ENCODE measurements at regions not wholly inside any gene's neighbourhood (a gene's known extent, or its start where the extent isn't known, plus 50 kb on each side); places are given as distances from the start of the nearest gene placed in this dataset.

DNA sequence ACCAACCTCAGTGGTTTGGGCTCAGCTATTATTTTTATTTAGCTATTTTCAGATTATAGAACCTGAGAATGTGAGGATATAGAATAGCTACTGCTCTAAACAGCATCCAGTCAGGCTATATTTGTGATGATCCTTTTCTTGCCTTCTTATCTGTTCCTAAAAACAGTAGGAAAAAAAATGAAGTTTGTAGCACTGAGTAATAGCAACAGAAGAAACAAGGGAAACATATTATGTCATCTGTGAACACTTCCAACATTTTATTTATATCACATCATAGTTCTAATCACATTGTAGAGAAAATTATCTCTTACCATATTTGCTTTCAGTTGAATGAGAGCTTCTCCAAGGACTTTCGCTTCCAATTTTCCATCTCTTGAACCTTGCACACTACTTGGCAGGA is 229.6 kb upstream of the PTPRZ1 start:
- Histone ChIP-seq H3K4me1 (ENCODE audit: control insufficient read depth in 2 of 3, insufficient read depth in 2 of 3, low read depth in 1 of 3, low read length in 3 of 3) (no peaks in the 10 kb centered on the region), H3K27ac (ENCODE audit: low read depth in 2 of 2, low read length in 2 of 2) (no peak overlapping the region), H3K4me3 (ENCODE audit: low read length in 3 of 3) (no peak overlapping the region), H3K27me3 (ENCODE audit: control insufficient read depth, insufficient read depth, low read length) (no peaks in the 10 kb centered on the region), H3K9me3 (ENCODE audit: control insufficient read depth in 2 of 3, insufficient read depth in 1 of 3, low read length in 3 of 3) (no peaks in the 10 kb centered on the region), H3K9ac (ENCODE audit: low read length in 3 of 3) (no peak overlapping the region), H3K36me3 (ENCODE audit: control insufficient read depth in 2 of 3, insufficient read depth in 3 of 3, low read length in 3 of 3) (no peaks in the 10 kb centered on the region)
- TF ChIP-seq, protein P1, sequence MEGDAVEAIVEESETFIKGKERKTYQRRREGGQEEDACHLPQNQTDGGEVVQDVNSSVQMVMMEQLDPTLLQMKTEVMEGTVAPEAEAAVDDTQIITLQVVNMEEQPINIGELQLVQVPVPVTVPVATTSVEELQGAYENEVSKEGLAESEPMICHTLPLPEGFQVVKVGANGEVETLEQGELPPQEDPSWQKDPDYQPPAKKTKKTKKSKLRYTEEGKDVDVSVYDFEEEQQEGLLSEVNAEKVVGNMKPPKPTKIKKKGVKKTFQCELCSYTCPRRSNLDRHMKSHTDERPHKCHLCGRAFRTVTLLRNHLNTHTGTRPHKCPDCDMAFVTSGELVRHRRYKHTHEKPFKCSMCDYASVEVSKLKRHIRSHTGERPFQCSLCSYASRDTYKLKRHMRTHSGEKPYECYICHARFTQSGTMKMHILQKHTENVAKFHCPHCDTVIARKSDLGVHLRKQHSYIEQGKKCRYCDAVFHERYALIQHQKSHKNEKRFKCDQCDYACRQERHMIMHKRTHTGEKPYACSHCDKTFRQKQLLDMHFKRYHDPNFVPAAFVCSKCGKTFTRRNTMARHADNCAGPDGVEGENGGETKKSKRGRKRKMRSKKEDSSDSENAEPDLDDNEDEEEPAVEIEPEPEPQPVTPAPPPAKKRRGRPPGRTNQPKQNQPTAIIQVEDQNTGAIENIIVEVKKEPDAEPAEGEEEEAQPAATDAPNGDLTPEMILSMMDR (IDR thresholded peaks at IDR 0.05; ENCODE audit: borderline replicate concordance, extremely low read depth, insufficient read depth), result no peak
- DNase-seq (no peak), FAIRE-seq (no peak)
- intact Hi-C loops (cut with DNase I), result no loop called here

DNA sequence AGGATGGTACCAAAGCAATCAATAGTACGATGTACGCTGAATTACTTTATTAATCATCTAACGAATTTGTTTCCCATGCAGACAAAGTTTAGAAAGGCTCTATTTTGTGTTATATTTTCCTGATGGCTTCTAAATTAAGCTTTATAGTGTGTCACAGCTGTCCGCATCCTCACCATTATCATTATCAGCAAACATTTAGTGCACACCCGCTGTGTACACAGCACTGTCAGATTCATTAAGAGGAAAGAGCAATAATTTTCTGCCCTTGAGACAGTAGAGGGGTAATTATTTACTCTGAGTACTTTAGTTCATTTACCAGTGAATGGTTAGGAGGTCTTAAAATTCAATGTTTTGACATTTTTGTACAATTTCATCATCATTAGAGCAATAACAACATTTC is 233.3 kb upstream of the PTPRZ1 start:
- Histone ChIP-seq H3K9ac (ENCODE audit: low read length in 3 of 3) (no peak overlapping the region), H3K4me3 (ENCODE audit: low read length in 3 of 3) (no peak overlapping the region), H3K27ac (ENCODE audit: low read depth in 2 of 2, low read length in 2 of 2) (no peak overlapping the region), H3K36me3 (ENCODE audit: control insufficient read depth in 2 of 3, insufficient read depth in 3 of 3, low read length in 3 of 3) (no peaks in the 10 kb centered on the region), H3K9me3 (ENCODE audit: control insufficient read depth in 2 of 3, insufficient read depth in 1 of 3, low read length in 3 of 3) (no peaks in the 10 kb centered on the region), H3K4me1 (ENCODE audit: control insufficient read depth in 2 of 3, insufficient read depth in 2 of 3, low read depth in 1 of 3, low read length in 3 of 3) (no peaks in the 10 kb centered on the region), H3K27me3 (ENCODE audit: control insufficient read depth, insufficient read depth, low read length) (no peaks in the 10 kb centered on the region)
- FAIRE-seq, result no peak
- DNase-seq, result no peak
- TF ChIP-seq, protein P1 (IDR thresholded peaks at IDR 0.05; ENCODE audit: borderline replicate concordance, extremely low read depth, insufficient read depth), result no peak
- intact Hi-C loops (cut with DNase I), result no loop called here

DNA sequence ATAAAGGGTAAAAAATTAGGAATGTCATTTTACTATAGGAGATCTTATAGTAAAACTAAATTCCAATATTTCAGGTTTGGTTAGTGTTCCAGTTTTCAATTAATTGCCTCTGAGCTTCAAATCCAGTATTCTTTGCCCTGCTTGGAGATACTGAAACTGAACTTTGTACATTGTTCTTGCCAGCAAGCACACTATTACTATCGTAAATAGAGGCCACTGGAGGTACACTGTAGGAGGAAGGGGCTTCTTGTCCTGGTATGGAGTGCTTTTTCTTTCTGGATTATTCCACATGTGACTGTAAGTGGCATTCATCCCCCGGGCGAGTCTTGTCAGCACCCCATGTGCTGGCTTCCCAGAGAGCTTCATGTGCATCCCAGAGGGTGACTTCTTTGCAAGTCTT is 234.7 kb upstream of the PTPRZ1 start:
- no peak overlapping the region for H3K4me3 ChIP-seq (ENCODE audit: low read length in 3 of 3)
- DNase-seq (no peak), FAIRE-seq (no peak)
- intact Hi-C loops (cut with DNase I), result no loop called here
- no peaks in the 10 kb centered on the region for H3K27me3 ChIP-seq (ENCODE audit: control insufficient read depth, insufficient read depth, low read length)
- no peak overlapping the region for H3K9ac ChIP-seq (ENCODE audit: low read length in 3 of 3)
- no peaks in the 10 kb centered on the region for H3K4me1 ChIP-seq (ENCODE audit: control insufficient read depth in 2 of 3, insufficient read depth in 2 of 3, low read depth in 1 of 3, low read length in 3 of 3)
- no peak overlapping the region for H3K27ac ChIP-seq (ENCODE audit: low read depth in 2 of 2, low read length in 2 of 2)
- no peaks in the 10 kb centered on the region for H3K9me3 ChIP-seq (ENCODE audit: control insufficient read depth in 2 of 3, insufficient read depth in 1 of 3, low read length in 3 of 3)
- TF ChIP-seq, protein P1 (IDR thresholded peaks at IDR 0.05; ENCODE audit: borderline replicate concordance, extremely low read depth, insufficient read depth), result no peak
- H3K36me3 ChIP-seq (ENCODE audit: control insufficient read depth in 2 of 3, insufficient read depth in 3 of 3, low read length in 3 of 3), result no peaks in the 10 kb centered on the region

DNA sequence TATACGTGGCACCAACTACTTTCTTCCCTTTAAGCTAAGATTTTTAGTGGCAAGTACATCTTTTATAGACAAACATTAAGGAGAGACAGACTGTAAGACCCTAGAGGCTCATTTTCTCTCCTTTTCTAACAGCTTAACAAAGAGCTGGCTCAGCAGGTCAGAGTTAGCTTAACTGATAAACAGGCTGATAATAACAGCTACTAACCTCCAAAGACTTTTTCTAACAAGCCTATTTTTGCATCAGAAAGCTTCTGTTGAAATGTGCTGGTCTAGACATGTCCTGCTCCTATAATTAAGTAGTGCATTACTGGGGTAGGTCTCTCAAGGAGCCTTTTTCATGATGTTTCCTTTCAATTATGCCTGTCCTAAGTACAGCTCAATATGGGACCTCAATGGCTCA is 238.2 kb upstream of the FAM3C start:
- Histone ChIP-seq H3K27ac (ENCODE audit: low read depth in 2 of 2, low read length in 2 of 2) (no peak overlapping the region), H3K9me3 (ENCODE audit: control insufficient read depth in 2 of 3, insufficient read depth in 1 of 3, low read length in 3 of 3) (no peaks in the 10 kb centered on the region), H3K9ac (ENCODE audit: low read length in 3 of 3) (no peak overlapping the region), H3K27me3 (ENCODE audit: control insufficient read depth, insufficient read depth, low read length) (no peaks in the 10 kb centered on the region), H3K36me3 (ENCODE audit: control insufficient read depth in 2 of 3, insufficient read depth in 3 of 3, low read length in 3 of 3) (no peaks in the 10 kb centered on the region), H3K4me1 (ENCODE audit: control insufficient read depth in 2 of 3, insufficient read depth in 2 of 3, low read depth in 1 of 3, low read length in 3 of 3) (no peaks in the 10 kb centered on the region), H3K4me3 (ENCODE audit: low read length in 3 of 3) (no peak overlapping the region)
- TF ChIP-seq, protein P1 (IDR thresholded peaks at IDR 0.05; ENCODE audit: borderline replicate concordance, extremely low read depth, insufficient read depth), result no peak
- intact Hi-C loops (cut with DNase I), result no loop called here
- no peak for FAIRE-seq
- DNase-seq, result no peak
